ENCODE measurements at regions not wholly inside any gene's neighbourhood (a gene's known extent, or its start where the extent isn't known, plus 50 kb on each side); places are given as distances from the start of the nearest gene placed in this dataset.

GRCh38 chr4:119688446-119688845, 59.8 kb upstream of the PDE5A start:
- ATAC-seq: no peak

GRCh38 chr4:119684463-119684862, 55.9 kb upstream of the PDE5A start:
- Histone ChIP-seq H3K36me3 (replicated peaks in 1 of 2; ENCODE audit: insufficient read depth in 1 of 2, low read depth in 2 of 2) (no peaks in the 10 kb centered on the region), H3K4me1 (peaks cover 12% of the 10 kb centered on the region), H3K27me3 (no peaks in the 10 kb centered on the region), H3K27ac (no peak overlapping the region), H3K9me3 (no peaks in the 10 kb centered on the region), H3K4me3 (no peak overlapping the region)
- 78 to 79% methylated on average over 4 of the region's 4 CpGs for WGBS, 2 donors
- ATAC-seq (no peak), DNase-seq (no peak)
- intact Hi-C loops (cut with DNase I): no loop called here
- TF ChIP-seq POLR2A (IDR thresholded peaks at IDR 0.05): no peak
- no peak for TF ChIP-seq CTCF (IDR thresholded peaks at IDR 0.05)

More at GRCh38 chr4:119688446-119688845, 59.8 kb upstream of the PDE5A start:
- no peak for TF ChIP-seq CTCF (IDR thresholded peaks at IDR 0.05)
- no peak for TF ChIP-seq POLR2A (IDR thresholded peaks at IDR 0.05)
- H3K27me3 ChIP-seq: no peaks in the 10 kb centered on the region
- no peak overlapping the region for H3K27ac ChIP-seq
- H3K36me3 ChIP-seq (replicated peaks in 1 of 2; ENCODE audit: insufficient read depth in 1 of 2, low read depth in 2 of 2): no peaks in the 10 kb centered on the region
- no peaks in the 10 kb centered on the region for H3K9me3 ChIP-seq
- no peak overlapping the region for H3K4me3 ChIP-seq
- DNase-seq: no peak
- WGBS, 2 donors: 66 to 70% methylated on average over 1 of the region's 1 CpG
- intact Hi-C loops (cut with DNase I): no loop called here
- peaks cover 6% of the 10 kb centered on the region for H3K4me1 ChIP-seq

GRCh38 chr4:119683518-119683917, 54.9 kb upstream of the PDE5A start:
- ATAC-seq (peak; percentile 75), DNase-seq (no peak)
- intact Hi-C loops (cut with DNase I): no loop called here
- peaks cover 12% of the 10 kb centered on the region for H3K4me1 ChIP-seq
- no peaks in the 10 kb centered on the region for H3K27me3 ChIP-seq
- H3K27ac ChIP-seq: peak overlapping the region in 2 of 4 donors; percentile 25 to 39
- 8 to 16% methylated on average over 1 of the region's 1 CpG for WGBS, 2 donors
- H3K36me3 ChIP-seq (replicated peaks in 1 of 2; ENCODE audit: insufficient read depth in 1 of 2, low read depth in 2 of 2): no peaks in the 10 kb centered on the region
- H3K9me3 ChIP-seq: no peaks in the 10 kb centered on the region
- H3K4me3 ChIP-seq: no peak overlapping the region
- TF ChIP-seq CTCF (IDR thresholded peaks at IDR 0.05): no peak

GRCh38 chr4:119682099-119682498, 53.5 kb upstream of the PDE5A start:
- H3K27me3 ChIP-seq: no peaks in the 10 kb centered on the region
- WGBS, 2 donors: 88 to 94% methylated on average over 2 of the region's 2 CpGs
- peaks cover 12% of the 10 kb centered on the region for H3K4me1 ChIP-seq
- H3K36me3 ChIP-seq (replicated peaks in 1 of 2; ENCODE audit: insufficient read depth in 1 of 2, low read depth in 2 of 2): no peaks in the 10 kb centered on the region
- intact Hi-C loops (cut with DNase I): no loop called here
- H3K4me3 ChIP-seq: no peak overlapping the region
- no peaks in the 10 kb centered on the region for H3K9me3 ChIP-seq
- TF ChIP-seq CTCF (IDR thresholded peaks at IDR 0.05) (no peak), POLR2A (IDR thresholded peaks at IDR 0.05) (no peak)
- ATAC-seq (no peak), DNase-seq (no peak)
- H3K27ac ChIP-seq: no peak overlapping the region

GRCh38 chr4:119679251-119679650, 50.6 kb upstream of the PDE5A start:
- no peak for DNase-seq
- H3K9me3 ChIP-seq: no peaks in the 10 kb centered on the region

More at GRCh38 chr4:119679251-119679650, 50.6 kb upstream of the PDE5A start:
- Histone ChIP-seq H3K4me3 (no peak overlapping the region), H3K27me3 (no peaks in the 10 kb centered on the region), H3K27ac (no peak overlapping the region), H3K36me3 (replicated peaks in 1 of 2; ENCODE audit: insufficient read depth in 1 of 2, low read depth in 2 of 2) (no peaks in the 10 kb centered on the region), H3K4me1 (peaks cover 12% of the 10 kb centered on the region)
- no peak for ATAC-seq
- 19 to 23% methylated on average over 3 of the region's 3 CpGs for WGBS, 2 donors
- intact Hi-C loops (cut with DNase I): no loop called here
- TF ChIP-seq CTCF (IDR thresholded peaks at IDR 0.05): no peak
- TF ChIP-seq POLR2A (IDR thresholded peaks at IDR 0.05): no peak
